ENCODE measurements at regions not wholly inside any gene's neighbourhood (a gene's known extent, or its start where the extent isn't known, plus 50 kb on each side); places are given as distances from the start of the nearest gene placed in this dataset.

GRCh38 chr3:4060603-4061002 lies 242.6 kb upstream of the SETMAR start:
- TF ChIP-seq POLR2AphosphoS5 (IDR thresholded peaks at IDR 0.05), result no peak
- TF ChIP-seq CTCF (IDR thresholded peaks at IDR 0.05), result no peak
- TF ChIP-seq POLR2A (IDR thresholded peaks at IDR 0.05), result no peak

Measured in transverse colon (tissue), 4 donors.